ENCODE measurements at regions not wholly inside any gene's neighbourhood (a gene's known extent, or its start where the extent isn't known, plus 50 kb on each side); places are given as distances from the start of the nearest gene placed in this dataset.

GRCh38 chr2:95539290-95539689, 52.5 kb upstream of the TRIM43 start:
- DNase-seq: peak; percentile 43

- DNase-seq: no peak
These were observed 52.0 kb upstream of the TRIM43 start for GRCh38 chr2:95539836-95540235.

All from HCEC 1CT (cell line).